ENCODE measurements at regions not wholly inside any gene's neighbourhood (a gene's known extent, or its start where the extent isn't known, plus 50 kb on each side); places are given as distances from the start of the nearest gene placed in this dataset.

DNA sequence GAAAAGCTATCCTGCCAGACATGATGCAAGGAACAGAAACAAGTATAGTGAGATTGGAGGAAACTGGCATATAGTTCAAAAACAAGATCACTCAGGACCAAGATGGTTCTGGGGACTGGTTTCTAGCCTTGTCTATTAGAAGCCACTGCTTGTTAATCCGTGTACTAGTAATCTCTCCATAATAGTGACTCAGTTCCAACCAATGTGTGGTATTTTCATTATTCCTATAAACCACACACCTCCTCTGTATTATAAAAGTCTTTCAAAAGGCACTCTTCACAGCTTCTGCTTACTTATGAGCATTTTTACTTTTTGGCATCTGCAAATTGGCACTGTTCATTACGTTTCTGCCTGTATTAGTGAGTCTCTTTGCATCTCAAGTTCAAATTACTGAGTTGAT lies 140.3 kb downstream of the SLC6A15 start:
- TF ChIP-seq, protein P1, sequence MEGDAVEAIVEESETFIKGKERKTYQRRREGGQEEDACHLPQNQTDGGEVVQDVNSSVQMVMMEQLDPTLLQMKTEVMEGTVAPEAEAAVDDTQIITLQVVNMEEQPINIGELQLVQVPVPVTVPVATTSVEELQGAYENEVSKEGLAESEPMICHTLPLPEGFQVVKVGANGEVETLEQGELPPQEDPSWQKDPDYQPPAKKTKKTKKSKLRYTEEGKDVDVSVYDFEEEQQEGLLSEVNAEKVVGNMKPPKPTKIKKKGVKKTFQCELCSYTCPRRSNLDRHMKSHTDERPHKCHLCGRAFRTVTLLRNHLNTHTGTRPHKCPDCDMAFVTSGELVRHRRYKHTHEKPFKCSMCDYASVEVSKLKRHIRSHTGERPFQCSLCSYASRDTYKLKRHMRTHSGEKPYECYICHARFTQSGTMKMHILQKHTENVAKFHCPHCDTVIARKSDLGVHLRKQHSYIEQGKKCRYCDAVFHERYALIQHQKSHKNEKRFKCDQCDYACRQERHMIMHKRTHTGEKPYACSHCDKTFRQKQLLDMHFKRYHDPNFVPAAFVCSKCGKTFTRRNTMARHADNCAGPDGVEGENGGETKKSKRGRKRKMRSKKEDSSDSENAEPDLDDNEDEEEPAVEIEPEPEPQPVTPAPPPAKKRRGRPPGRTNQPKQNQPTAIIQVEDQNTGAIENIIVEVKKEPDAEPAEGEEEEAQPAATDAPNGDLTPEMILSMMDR (IDR thresholded peaks at IDR 0.05; ENCODE audit: unreplicated experiment): no peak
- Mint-ChIP-seq H3K36me3 (ENCODE audit: insufficient read depth, unreplicated experiment) (no peaks in the 10 kb centered on the region), H3K9me3 (ENCODE audit: low read depth, unreplicated experiment) (no peaks in the 10 kb centered on the region), H3K4me1 (ENCODE audit: low read depth, unreplicated experiment) (peaks cover 7% of the 10 kb centered on the region), H3K27ac (ENCODE audit: unreplicated experiment) (no peak overlapping the region), H3K4me3 (ENCODE audit: low read depth, unreplicated experiment) (no peak overlapping the region), H3K27me3 (ENCODE audit: unreplicated experiment) (no peaks in the 10 kb centered on the region)
- intact Hi-C loops (cut with micrococcal nuclease; ENCODE audit: unreplicated experiment): no loop called here
- DNase-seq: no peak
- CTCF ChIA-PET: no interaction called here
- BruUV-seq (replicated peaks): no TSS peak

DNA sequence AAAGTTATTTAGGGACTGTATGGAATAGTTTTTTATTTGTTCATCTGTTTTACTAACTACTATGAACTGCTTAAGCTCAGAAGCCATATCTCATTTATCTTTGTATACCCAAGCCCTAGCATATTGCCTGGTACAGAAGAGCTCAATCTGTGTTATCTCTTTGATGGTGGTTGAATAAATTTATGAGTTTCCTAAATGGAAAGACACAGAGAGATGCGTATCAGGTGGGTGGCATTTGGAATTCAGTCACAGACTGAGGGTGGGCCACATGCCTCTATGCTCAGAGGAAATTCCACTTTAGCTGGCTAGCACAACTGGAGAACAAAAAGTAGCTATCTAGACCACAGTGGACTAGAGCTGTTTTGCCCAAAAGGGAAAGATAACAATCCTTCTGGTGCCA lies 145.5 kb downstream of the SLC6A15 start:
- DNase-seq: no peak
- H3K27ac Mint-ChIP-seq (ENCODE audit: unreplicated experiment): no peak overlapping the region
- no peaks in the 10 kb centered on the region for H3K36me3 Mint-ChIP-seq (ENCODE audit: insufficient read depth, unreplicated experiment)
- BruUV-seq (replicated peaks): no TSS peak
- intact Hi-C loops (cut with micrococcal nuclease; ENCODE audit: unreplicated experiment): no loop called here
- CTCF ChIA-PET: interaction anchor here (0.5 kb wide), 1 partner anchor 242 kb away, joined by 5 read pairs; no protein-coding TSS in a partner anchor
- TF ChIP-seq, protein P1 (IDR thresholded peaks at IDR 0.05; ENCODE audit: unreplicated experiment): no peak
- H3K9me3 Mint-ChIP-seq (ENCODE audit: low read depth, unreplicated experiment): no peaks in the 10 kb centered on the region
- H3K27me3 Mint-ChIP-seq (ENCODE audit: unreplicated experiment): no peaks in the 10 kb centered on the region
- H3K4me3 Mint-ChIP-seq (ENCODE audit: low read depth, unreplicated experiment): no peak overlapping the region
- peaks cover 2% of the 10 kb centered on the region for H3K4me1 Mint-ChIP-seq (ENCODE audit: low read depth, unreplicated experiment)

DNA sequence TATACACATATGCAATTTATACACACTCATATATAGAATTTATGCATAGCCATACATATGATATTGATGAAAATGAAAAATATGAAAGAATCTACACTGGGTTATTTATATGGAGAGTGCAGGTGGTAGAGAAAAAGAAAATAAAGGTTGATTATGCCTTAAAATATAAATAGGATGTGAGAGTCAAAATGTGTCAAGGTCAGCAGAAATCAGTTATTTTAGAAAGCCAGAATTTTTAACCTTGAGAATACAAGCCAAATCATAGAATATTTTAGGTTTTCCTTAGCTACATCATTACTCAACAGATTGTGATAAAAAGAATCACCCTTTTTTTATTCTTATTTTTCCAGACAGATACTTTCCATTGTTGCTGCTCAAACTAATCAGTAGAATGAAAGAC lies 146.2 kb downstream of the SLC6A15 start:
- Mint-ChIP-seq H3K9me3 (ENCODE audit: low read depth, unreplicated experiment) (no peaks in the 10 kb centered on the region), H3K27me3 (ENCODE audit: unreplicated experiment) (no peaks in the 10 kb centered on the region), H3K36me3 (ENCODE audit: insufficient read depth, unreplicated experiment) (no peaks in the 10 kb centered on the region), H3K27ac (ENCODE audit: unreplicated experiment) (no peak overlapping the region), H3K4me3 (ENCODE audit: low read depth, unreplicated experiment) (no peak overlapping the region), H3K4me1 (ENCODE audit: low read depth, unreplicated experiment) (no peaks in the 10 kb centered on the region)
- CTCF ChIA-PET: no interaction called here
- DNase-seq: no peak
- no TSS peak for BruUV-seq (replicated peaks)
- intact Hi-C loops (cut with micrococcal nuclease; ENCODE audit: unreplicated experiment): no loop called here
- TF ChIP-seq, protein P1 (IDR thresholded peaks at IDR 0.05; ENCODE audit: unreplicated experiment): no peak

DNA sequence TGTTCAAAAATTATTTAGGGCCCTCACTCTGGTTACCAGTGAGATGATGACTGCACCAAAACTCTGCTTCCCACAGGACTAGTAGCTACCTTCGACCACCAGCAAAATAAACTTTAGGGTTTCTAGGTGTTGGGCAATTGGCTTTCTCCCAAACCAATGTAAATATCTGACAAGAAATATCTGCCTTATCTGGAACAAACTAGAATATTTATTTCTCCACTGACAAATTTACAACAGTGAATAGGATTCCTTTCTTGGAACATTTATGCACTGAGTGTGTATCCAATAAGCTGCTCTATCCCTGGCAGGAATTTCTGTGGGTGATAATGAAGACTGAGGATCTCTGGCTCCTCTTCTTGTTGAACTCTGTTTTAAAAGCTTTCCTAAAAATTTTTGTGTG lies 148.6 kb downstream of the SLC6A15 start:
- no peaks in the 10 kb centered on the region for H3K9me3 Mint-ChIP-seq (ENCODE audit: low read depth, unreplicated experiment)
- CTCF ChIA-PET: no interaction called here
- no peaks in the 10 kb centered on the region for H3K4me1 Mint-ChIP-seq (ENCODE audit: low read depth, unreplicated experiment)
- no peak overlapping the region for H3K4me3 Mint-ChIP-seq (ENCODE audit: low read depth, unreplicated experiment)
- no peaks in the 10 kb centered on the region for H3K36me3 Mint-ChIP-seq (ENCODE audit: insufficient read depth, unreplicated experiment)
- intact Hi-C loops (cut with micrococcal nuclease; ENCODE audit: unreplicated experiment): no loop called here
- H3K27me3 Mint-ChIP-seq (ENCODE audit: unreplicated experiment): no peaks in the 10 kb centered on the region
- no TSS peak for BruUV-seq (replicated peaks)
- no peak overlapping the region for H3K27ac Mint-ChIP-seq (ENCODE audit: unreplicated experiment)
- TF ChIP-seq, protein P1 (IDR thresholded peaks at IDR 0.05; ENCODE audit: unreplicated experiment): no peak
- DNase-seq: no peak

DNA sequence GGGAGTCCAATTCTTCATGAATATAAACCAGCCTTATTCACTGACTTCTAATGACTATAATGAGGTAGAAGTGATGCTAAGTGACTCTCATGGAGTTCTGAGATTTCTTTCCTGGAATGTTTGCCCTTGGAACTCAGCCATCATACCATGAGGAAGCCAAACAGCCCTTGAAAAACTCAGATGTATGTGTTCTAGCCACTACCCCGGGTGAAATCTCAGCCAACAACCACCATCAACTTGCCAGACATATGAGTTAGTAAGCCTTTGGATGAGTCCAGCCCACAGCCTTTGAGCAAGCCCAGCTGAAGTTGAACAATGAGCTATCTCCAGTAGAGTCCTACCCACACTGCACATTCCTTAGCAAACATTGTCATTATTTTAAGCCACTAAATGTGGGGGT lies 149.5 kb downstream of the SLC6A15 start:
- Mint-ChIP-seq H3K36me3 (ENCODE audit: insufficient read depth, unreplicated experiment) (no peaks in the 10 kb centered on the region), H3K27me3 (ENCODE audit: unreplicated experiment) (no peaks in the 10 kb centered on the region), H3K4me3 (ENCODE audit: low read depth, unreplicated experiment) (no peak overlapping the region), H3K9me3 (ENCODE audit: low read depth, unreplicated experiment) (no peaks in the 10 kb centered on the region), H3K4me1 (ENCODE audit: low read depth, unreplicated experiment) (peaks cover 4% of the 10 kb centered on the region), H3K27ac (ENCODE audit: unreplicated experiment) (no peak overlapping the region)
- intact Hi-C loops (cut with micrococcal nuclease; ENCODE audit: unreplicated experiment): no loop called here
- DNase-seq: no peak
- CTCF ChIA-PET: no interaction called here
- TF ChIP-seq, protein P1 (IDR thresholded peaks at IDR 0.05; ENCODE audit: unreplicated experiment): no peak
- no TSS peak for BruUV-seq (replicated peaks)
